Hematopoietic multipotent progenitor cell treated with erythropoietin and hydrocortisone succinate and interleukin-3 and kit ligand, for 8 days (in vitro differentiated cells): ENCODE measurements at regions not wholly inside any gene's neighbourhood (a gene's known extent, or its start where the extent isn't known, plus 50 kb on each side); places are given as distances from the start of the nearest gene placed in this dataset.

Source experiments
- DNase-seq: peaks from one replicate; pipeline ENCODE4 v3.0.0-alpha.2; 2015

DNA sequence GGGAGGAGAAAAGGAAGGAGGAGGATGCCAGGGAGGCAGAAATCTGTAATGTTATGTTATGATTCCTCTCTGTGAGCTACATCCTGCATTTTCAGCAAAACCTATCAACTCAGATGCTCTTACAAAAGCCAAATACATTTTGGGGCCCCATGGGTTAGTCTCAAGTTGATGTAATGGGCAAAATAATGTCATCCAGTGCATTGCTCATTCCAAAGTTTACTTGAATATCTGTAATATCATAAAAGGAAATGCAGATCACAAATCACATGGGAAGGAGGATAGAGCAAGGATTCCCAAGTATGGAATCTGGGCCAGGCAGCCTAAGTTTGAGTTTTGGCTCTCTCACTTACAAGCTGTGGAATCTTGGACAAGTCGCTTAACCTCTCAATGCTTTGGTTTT, 74.9 kb upstream of the SOD3 start:
- no peak for DNase-seq

- DNase-seq: no peak
Observed at GRCh38 chr4:24720979-24721378, 74.4 kb upstream of the SOD3 start.

- no peak for DNase-seq
Observed at GRCh38 chr4:24722026-24722568, 73.3 kb upstream of the SOD3 start.

DNA sequence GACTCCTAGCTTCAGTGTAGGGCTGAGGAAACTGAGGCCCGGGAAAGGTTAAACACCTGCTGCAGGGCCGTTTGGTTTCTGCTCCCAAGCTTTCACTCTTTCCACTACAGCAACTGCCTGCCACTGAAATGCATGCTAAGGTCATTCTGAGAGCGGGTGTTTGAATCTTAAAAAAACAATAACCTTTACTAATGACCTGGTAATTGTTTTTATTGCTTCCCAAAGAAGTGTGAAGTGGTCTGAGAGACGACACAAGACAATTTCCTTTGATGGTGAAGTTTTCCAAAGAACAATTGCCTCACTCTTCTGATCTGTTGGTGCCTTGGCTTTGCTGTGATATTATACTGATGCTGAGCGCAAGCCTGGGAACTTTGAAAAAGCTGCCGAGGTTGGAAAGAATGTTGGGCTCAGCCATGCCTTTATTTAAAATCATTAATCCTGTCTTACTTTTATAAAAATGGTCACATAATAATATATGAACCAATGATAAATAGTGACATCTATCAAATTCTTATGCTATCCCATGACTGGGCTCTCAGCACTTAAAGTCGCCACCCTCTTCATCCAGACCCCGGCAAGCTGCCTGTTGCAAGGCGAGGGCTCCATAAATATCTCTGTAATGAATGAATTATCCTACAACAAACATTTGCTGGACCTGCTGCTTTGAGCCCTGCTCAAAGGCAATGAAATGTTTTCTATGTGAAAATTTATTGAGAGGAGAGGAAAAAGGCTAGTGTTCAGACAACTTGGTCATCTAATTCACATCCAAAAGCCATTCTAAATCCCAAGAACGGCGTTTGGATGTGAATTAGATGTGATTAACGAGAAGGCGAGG, 67.8 kb upstream of the SOD3 start:
- DNase-seq: no peak

DNA sequence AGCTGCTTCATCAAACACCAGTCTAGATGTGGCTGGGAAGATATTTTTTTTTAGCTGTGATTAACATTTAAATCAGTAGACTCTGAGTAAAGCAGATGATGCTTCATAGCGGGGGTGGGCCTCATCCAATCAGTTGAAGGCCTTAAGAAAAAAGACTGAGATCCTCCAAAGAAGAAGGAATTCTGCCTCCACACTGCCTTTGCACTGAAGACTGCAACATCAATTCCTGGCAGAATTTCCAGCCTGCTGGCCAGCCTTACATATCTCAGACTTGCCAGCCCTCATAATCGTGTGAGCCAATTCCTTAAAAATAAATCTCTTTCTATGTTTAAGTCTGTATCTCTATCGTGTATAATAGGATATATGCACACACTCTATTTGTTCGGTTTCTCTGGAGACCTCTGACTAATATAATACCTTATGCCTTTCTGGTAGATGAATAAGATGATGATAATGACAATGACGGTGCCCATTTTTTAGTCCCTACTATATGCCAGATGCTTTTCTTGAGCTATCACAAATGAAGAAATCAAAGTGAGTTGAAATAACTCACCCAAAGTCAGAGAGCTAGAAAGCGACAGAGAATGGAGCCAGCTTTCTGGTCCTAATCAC, 66.1 kb upstream of the SOD3 start:
- DNase-seq: no peak

- DNase-seq: no peak
Observed at GRCh38 chr4:24730256-24731001, 64.9 kb upstream of the SOD3 start.

GRCh38 chr4:24731448-24731847, 63.9 kb upstream of the SOD3 start:
- DNase-seq: no peak

DNA sequence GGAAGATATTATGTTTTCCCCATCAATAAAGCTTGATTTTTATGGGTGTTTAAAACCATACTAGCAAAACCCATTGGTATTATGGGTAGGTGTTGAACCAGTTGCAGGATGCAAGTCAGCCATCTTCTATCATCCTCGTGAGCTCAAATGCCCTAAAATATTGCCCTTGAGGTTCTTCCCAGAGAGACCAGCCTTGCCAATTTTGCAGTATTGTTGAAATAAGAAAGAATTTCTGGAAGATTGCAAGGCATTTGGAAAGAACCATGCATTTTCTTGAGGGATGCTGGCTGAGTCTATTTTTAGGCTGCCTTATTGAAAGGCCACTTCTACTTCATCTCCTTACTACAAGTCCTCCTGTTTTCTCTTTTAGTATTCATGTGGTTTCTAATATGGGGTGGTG, 60.9 kb upstream of the SOD3 start:
- DNase-seq: no peak

DNA sequence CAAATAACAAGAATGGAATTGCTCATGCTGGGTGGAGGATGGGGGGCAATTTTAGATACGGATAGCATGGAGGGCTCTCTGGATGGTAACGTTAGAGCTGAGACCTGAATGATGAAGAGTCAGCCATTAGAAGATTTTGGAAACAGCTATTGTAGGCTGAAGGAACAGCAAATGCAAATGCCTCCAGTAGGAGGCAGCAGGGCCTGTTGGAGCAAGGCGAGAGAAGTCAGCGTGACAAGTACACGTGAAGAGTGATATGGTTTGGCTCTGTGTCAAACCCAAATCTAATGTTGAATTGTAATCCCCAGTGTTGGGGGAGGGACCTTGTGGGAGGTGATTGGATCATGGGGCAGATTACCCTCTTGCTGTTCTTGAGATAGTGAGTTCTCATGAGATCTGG, 59.3 kb upstream of the SOD3 start:
- DNase-seq: peak; percentile 35

GRCh38 chr4:24741910-24742309, 53.5 kb upstream of the SOD3 start:
- no peak for DNase-seq

DNA sequence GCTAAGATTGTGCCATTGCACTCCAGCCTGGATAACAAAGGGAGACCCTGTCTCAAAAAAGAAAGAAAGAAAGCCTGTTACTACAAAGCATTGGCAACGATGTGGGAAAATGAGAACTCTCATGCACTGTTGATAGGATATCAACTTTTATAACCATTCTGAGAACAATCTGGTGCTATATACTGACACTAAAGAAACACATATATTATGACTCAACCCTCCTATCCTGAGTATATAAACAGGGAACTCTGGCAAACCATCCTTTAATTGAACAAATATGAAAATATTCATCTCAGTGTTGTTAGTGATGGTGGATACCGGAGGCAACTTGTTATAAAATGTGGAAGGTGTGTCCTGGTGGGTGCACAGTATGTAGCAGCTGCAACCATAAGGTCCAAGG, 53.0 kb upstream of the SOD3 start:
- DNase-seq: no peak

DNA sequence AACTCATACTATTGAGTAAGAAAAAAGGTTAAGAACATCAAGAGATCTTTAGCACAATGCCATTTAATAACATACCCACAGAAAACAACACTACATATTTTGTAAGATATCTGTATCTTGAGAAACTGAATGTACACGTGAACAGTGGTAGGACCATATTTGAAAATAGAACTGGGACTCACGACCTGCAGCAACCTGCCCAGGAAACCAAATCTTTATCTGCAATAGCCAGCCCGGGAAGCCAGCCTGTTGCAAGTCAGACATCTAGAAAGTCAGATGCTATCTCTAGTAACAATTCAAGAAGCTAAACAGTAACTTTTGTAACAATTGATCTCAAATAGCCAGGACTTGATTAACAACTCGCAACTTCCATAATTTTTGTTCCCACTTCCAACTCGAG, 52.6 kb upstream of the SOD3 start:
- no peak for DNase-seq

DNA sequence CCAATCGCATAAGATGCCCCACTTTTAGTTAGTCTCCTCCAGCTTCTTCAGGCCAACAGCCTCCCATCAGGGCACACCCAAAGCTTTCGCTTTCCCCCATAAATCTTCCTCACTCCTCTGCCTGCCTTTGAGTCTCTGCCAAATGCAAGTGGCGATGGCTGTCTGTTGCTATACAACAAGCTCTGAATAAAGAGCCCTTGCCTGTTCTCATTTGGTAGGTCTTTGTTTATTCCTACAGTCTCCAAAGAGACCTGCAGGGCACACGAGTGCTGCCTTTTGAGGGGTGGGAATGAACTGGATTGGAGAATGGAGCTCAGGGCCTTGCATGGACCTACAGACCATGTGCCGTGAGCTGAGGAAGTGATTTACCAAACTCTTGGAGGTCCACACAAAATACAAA, 52.2 kb upstream of the SOD3 start:
- DNase-seq: no peak

- no peak for DNase-seq
Observed at GRCh38 chr4:24743927-24744326, 51.4 kb upstream of the SOD3 start.

GRCh38 chr4:24745172-24745895, 50.0 kb upstream of the SOD3 start:
- no peak for DNase-seq
